AG08396 (cell line): ENCODE measurements at regions not wholly inside any gene's neighbourhood (a gene's known extent, or its start where the extent isn't known, plus 50 kb on each side); places are given as distances from the start of the nearest gene placed in this dataset.

Experiments
- DNase-seq: peaks from one replicate; pipeline ENCODE4 v3.0.0; 2012; ENCODE audit warnings: low spot score, mixed read lengths

DNA sequence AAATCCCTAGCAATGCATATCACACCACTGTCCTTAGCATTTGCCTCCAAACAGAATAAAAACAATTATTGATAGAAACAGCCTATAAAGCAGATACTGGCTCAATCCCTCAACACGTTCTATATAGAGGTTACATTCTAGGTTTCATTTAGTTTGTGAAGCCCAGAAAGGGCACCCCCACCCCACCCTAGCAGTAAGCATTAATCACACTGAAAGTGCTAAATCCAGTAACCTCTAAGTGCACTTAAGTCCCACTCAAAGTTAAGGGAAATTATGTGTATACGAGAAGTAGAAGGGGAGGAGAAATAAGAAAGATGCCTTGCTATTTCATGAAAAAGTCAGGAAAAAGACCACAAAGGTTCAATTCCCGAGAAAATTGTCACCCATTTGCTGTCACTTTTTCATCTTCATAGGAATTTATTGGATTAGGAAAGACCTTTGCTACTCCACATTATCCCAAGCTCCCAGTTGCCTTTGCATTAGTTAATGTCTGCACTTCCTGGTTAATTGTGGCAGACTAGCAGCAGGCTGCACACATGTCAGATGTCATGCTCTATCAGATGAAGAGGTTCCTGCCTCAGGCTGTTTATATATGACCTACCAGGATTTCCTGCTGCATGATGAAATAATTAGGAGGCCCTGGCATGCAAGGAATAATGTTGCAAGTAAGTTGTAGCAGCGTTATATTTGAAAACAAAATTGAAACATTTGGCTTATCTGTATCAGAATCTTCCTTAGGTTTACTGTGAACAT, 54.5 kb upstream of the LHX8 start:
- DNase-seq: no peak

DNA sequence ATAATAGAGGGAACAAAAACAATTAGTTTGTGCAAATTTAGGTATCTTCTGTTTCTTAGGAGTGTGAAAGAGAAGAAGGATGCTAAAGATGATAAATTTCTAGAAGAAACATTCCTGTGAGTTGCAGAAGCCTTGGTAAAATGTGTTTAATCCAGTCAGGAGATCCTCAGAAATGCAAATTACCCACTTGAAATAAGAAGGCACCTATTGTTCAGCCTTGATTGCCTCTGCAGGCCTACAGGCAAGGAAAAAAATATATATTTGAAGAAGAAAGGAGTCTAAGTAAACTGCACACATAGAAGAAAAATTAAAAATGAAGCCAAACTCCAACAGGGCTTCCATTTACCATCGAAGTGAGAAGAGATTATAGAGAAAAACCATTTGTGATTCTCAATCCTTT, 51.0 kb upstream of the LHX8 start:
- no peak for DNase-seq

DNA sequence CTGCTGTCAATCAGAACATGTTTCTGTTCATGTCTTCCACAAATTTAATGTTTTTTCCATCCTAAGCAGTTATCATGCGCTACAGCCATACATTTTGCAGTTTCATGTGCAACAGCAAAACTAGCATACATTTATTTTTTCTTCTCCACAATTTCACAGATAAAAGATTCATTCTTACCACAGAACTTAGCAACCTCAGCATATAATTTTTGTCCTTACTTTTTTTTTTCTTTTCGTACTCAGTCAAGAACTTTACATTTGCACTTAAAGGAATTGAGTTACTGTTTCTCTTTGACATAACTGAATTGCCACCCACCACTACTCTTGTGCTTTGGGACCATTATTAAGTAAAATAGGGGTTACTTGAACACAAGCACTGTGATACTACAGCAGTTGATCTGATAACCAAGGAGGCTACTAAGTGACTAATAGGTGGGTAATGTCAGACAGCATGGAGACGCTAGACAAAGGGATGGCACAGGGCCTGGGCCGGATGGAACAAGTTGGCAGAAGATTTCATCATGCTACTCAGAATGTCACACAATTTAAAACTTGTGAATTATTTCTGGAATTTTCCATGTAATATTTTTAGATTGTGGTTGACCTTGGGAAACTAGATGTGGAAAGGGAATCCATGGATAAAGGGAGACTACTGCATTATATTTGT, 50.2 kb upstream of the LHX8 start:
- DNase-seq: no peak
